LNCaP clone FGC (cell line): ENCODE measurements at regions not wholly inside any gene's neighbourhood (a gene's known extent, or its start where the extent isn't known, plus 50 kb on each side); places are given as distances from the start of the nearest gene placed in this dataset.
"Not testable (repeated sequence)": the region's sequence is repeated elsewhere in the genome, so short reads cannot be mapped to it uniquely, and the experiment has no call there.

ENCODE experiments used
- DNase-seq: peaks from one replicate; pipeline ENCODE4 v3.0.0-alpha.2; 2011; ENCODE audit warnings: low read depth
- H3K4me3 ChIP-seq: 2 replicates; pipeline ENCODE4 v1.5.1; 2011; ENCODE audit warnings: mild to moderate bottlenecking, low read depth, low read length, control low read depth
- CTCF ChIP-seq: IDR thresholded peaks from 2 replicates; pipeline ENCODE4 v1.5.1; 2012; ENCODE audit warnings: mild to moderate bottlenecking; ENCODE audit not compliant: control insufficient read depth, insufficient read depth; ENCODE audit errors: extremely low read depth

- TF ChIP-seq CTCF = no peak
- H3K4me3 ChIP-seq = no peak overlapping the region
These were observed 64.8 kb upstream of the VIPR2 start for GRCh38 chr7:159209429-159209828.

GRCh38 chr7:159207951-159208350 is 63.3 kb upstream of the VIPR2 start:
- TF ChIP-seq CTCF = no peak
- DNase-seq = no peak
- no peak overlapping the region for H3K4me3 ChIP-seq

More at GRCh38 chr7:159209429-159209828, 64.8 kb upstream of the VIPR2 start:
- DNase-seq = no peak

- no peak for TF ChIP-seq CTCF
- no peak overlapping the region for H3K4me3 ChIP-seq
- no peak for DNase-seq
These were observed 62.7 kb upstream of the VIPR2 start for GRCh38 chr7:159207393-159207792.

GRCh38 chr7:159205833-159206232 is 61.2 kb upstream of the VIPR2 start:
- TF ChIP-seq CTCF = no peak
- no peak overlapping the region for H3K4me3 ChIP-seq
- DNase-seq = no peak

GRCh38 chr7:159204664-159205063 is 60.0 kb upstream of the VIPR2 start:
- DNase-seq = no peak
- H3K4me3 ChIP-seq = no peak overlapping the region
- TF ChIP-seq CTCF = no peak

- H3K4me3 ChIP-seq, DNase-seq: not testable (repeated sequence)
These were observed 58.6 kb upstream of the VIPR2 start for GRCh38 chr7:159203253-159203652.

GRCh38 chr7:159201722-159202330 is 57.2 kb upstream of the VIPR2 start:
- no peak for TF ChIP-seq CTCF
- no peak overlapping the region for H3K4me3 ChIP-seq
- DNase-seq = no peak
